MM.1S (cell line): ENCODE measurements at regions not wholly inside any gene's neighbourhood (a gene's known extent, or its start where the extent isn't known, plus 50 kb on each side); places are given as distances from the start of the nearest gene placed in this dataset.

Experiments used
- DNase-seq: peaks from one replicate; pipeline ENCODE4 v3.0.0-alpha.2; 2015
- H2AFZ ChIP-seq: fragments of 300-600 bp; sonication (generic); 2 replicates; pipeline ENCODE4 v1.6.0; 2016; ENCODE audit warnings: antibody characterized with exemption, low read length
- H3F3A ChIP-seq: fragments of 300-600 bp; sonication (generic); 2 replicates; pipeline ENCODE4 v1.6.1; 2016; ENCODE audit warnings: mild to moderate bottlenecking, antibody characterized with exemption, low read length, moderate library complexity, mixed read lengths; ENCODE audit not compliant: insufficient read depth
- H3K27ac ChIP-seq: fragments of 300-600 bp; sonication (generic); 2 replicates; pipeline ENCODE4 v1.5.1; 2016; ENCODE audit warnings: mild to moderate bottlenecking, low read length
- H3K27me3 ChIP-seq: fragments of 300-600 bp; sonication (generic); replicated peaks from 2 replicates; pipeline ENCODE4 v1.6.0; 2016; ENCODE audit warnings: low read length; ENCODE audit not compliant: insufficient read depth
- H3K36me3 ChIP-seq: fragments of 300-600 bp; sonication (generic); replicated peaks from 2 replicates; pipeline ENCODE4 v1.6.1; 2016; ENCODE audit warnings: mild to moderate bottlenecking, low read length, mixed read lengths; ENCODE audit not compliant: insufficient read depth
- H3K4me1 ChIP-seq: fragments of 300-600 bp; sonication (generic); 2 replicates; pipeline ENCODE4 v1.6.1; 2016; ENCODE audit warnings: low read length, mixed read lengths
- H3K4me2 ChIP-seq: fragments of 300-600 bp; sonication (generic); 2 replicates; pipeline ENCODE4 v1.6.0; 2016; ENCODE audit warnings: low read depth, low read length
- H3K4me3 ChIP-seq: fragments of 300-600 bp; sonication (generic); 2 replicates; pipeline ENCODE4 v1.5.1; 2016; ENCODE audit warnings: low read length, mixed read lengths
- H3K79me2 ChIP-seq: fragments of 300-600 bp; sonication (generic); 2 replicates; pipeline ENCODE4 v1.6.1; 2016; ENCODE audit warnings: mixed run types, low read length, mixed read lengths
- H3K9ac ChIP-seq: fragments of 300-600 bp; sonication (generic); 2 replicates; pipeline ENCODE4 v1.6.1; 2016; ENCODE audit warnings: low read length, mixed read lengths
- H3K9me2 ChIP-seq: fragments of 300-600 bp; sonication (generic); replicated peaks from 2 replicates; pipeline ENCODE4 v1.6.1; 2016; ENCODE audit warnings: mild to moderate bottlenecking, low read length, mixed read lengths; ENCODE audit not compliant: insufficient read depth
- H3K9me3 ChIP-seq: fragments of 300-600 bp; sonication (generic); replicated peaks from 2 replicates; pipeline ENCODE4 v1.6.1; 2016; ENCODE audit warnings: mild to moderate bottlenecking, low read length, mixed read lengths; ENCODE audit not compliant: insufficient read depth
- H4K20me1 ChIP-seq: fragments of 300-600 bp; sonication (generic); 2 replicates; pipeline ENCODE4 v1.6.1; 2016; ENCODE audit warnings: mild to moderate bottlenecking, low read length, moderate library complexity, mixed read lengths; ENCODE audit not compliant: insufficient read depth
- EZH2 ChIP-seq: fragments of 300-600 bp; sonication (generic); optimal IDR thresholded peaks from 2 replicates; pipeline ENCODE3; 2017; ENCODE audit warnings: low read depth, mild to moderate bottlenecking, antibody characterized with exemption, low read length, mixed read lengths
- EZH2phosphoT487 ChIP-seq: fragments of 300-600 bp; sonication (generic); IDR thresholded peaks from 2 replicates; pipeline ENCODE4 v1.6.1; 2018; ENCODE audit warnings: antibody characterized with exemption, low read length
- TF ChIP-seq, protein P1 (sequence below): fragments of 300-600 bp; sonication (generic); IDR thresholded peaks from 2 replicates; pipeline ENCODE4 v1.5.1; 2016; ENCODE audit warnings: antibody characterized with exemption, low read length, mixed read lengths

DNA sequence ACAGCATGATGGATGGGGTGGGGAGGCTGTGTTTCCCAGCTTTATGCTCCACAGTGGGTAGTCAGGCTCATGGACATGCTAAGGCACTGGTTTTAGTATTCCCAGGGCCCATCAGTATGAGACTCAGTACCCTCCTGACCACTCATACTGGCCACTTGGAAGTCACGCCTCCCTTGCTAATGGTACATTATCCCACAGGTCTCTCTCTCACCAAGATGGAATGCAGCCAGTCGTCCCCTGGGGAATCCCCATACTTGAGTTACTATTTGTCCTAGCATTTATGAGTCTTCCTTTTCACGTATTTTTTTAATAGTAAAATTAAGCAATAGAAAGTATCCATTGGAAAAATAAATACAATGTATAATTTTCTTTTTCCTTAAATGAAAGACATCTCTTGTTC is 80.6 kb upstream of the TBX20 start:
- TF ChIP-seq EZH2, result no peak
- TF ChIP-seq, protein P1, sequence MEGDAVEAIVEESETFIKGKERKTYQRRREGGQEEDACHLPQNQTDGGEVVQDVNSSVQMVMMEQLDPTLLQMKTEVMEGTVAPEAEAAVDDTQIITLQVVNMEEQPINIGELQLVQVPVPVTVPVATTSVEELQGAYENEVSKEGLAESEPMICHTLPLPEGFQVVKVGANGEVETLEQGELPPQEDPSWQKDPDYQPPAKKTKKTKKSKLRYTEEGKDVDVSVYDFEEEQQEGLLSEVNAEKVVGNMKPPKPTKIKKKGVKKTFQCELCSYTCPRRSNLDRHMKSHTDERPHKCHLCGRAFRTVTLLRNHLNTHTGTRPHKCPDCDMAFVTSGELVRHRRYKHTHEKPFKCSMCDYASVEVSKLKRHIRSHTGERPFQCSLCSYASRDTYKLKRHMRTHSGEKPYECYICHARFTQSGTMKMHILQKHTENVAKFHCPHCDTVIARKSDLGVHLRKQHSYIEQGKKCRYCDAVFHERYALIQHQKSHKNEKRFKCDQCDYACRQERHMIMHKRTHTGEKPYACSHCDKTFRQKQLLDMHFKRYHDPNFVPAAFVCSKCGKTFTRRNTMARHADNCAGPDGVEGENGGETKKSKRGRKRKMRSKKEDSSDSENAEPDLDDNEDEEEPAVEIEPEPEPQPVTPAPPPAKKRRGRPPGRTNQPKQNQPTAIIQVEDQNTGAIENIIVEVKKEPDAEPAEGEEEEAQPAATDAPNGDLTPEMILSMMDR, result no peak
- no peak for TF ChIP-seq EZH2phosphoT487
- H3K4me1 ChIP-seq, result no peaks in the 10 kb centered on the region
- H3K4me2 ChIP-seq, result no peak overlapping the region
- H3K79me2 ChIP-seq, result no peaks in the 10 kb centered on the region
- no peak overlapping the region for H3K4me3 ChIP-seq
- H3K9me2 ChIP-seq, result no peaks in the 10 kb centered on the region
- DNase-seq, result no peak
- no peaks in the 10 kb centered on the region for H4K20me1 ChIP-seq
- no peak overlapping the region for H2AFZ ChIP-seq
- no peaks in the 10 kb centered on the region for H3K36me3 ChIP-seq
- H3K9ac ChIP-seq, result no peak overlapping the region
- H3K9me3 ChIP-seq, result no peaks in the 10 kb centered on the region
- no peak overlapping the region for H3K27ac ChIP-seq
- no peaks in the 10 kb centered on the region for H3F3A ChIP-seq
- no peaks in the 10 kb centered on the region for H3K27me3 ChIP-seq

DNA sequence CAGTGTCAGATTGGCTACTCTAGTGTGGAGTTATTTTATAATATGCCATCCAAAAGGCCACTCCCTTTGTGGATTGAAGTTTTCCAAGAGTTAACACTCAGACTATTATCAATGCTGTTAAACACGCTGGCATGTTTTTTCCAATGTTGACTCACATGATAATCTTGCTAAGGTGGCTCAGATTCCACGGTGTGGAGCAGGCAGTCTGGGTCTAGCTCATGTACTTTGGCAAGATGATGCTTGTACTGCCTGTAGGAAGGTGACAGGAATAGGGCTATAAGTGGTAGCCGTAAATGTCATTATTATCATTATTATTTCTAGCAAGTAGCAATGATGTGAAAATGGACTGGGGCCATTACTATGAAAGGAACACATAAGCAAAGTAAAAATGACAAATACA is 79.4 kb upstream of the TBX20 start:
- no peak overlapping the region for H3K4me2 ChIP-seq
- DNase-seq, result no peak
- no peaks in the 10 kb centered on the region for H3K79me2 ChIP-seq
- no peak overlapping the region for H3K9ac ChIP-seq
- H3F3A ChIP-seq, result no peaks in the 10 kb centered on the region
- no peaks in the 10 kb centered on the region for H3K9me3 ChIP-seq
- H3K27me3 ChIP-seq, result no peaks in the 10 kb centered on the region
- no peaks in the 10 kb centered on the region for H4K20me1 ChIP-seq
- H3K36me3 ChIP-seq, result no peaks in the 10 kb centered on the region
- no peak overlapping the region for H3K27ac ChIP-seq
- no peaks in the 10 kb centered on the region for H3K4me1 ChIP-seq
- H3K4me3 ChIP-seq, result no peak overlapping the region
- no peak for TF ChIP-seq EZH2phosphoT487
- no peak overlapping the region for H2AFZ ChIP-seq
- no peaks in the 10 kb centered on the region for H3K9me2 ChIP-seq

DNA sequence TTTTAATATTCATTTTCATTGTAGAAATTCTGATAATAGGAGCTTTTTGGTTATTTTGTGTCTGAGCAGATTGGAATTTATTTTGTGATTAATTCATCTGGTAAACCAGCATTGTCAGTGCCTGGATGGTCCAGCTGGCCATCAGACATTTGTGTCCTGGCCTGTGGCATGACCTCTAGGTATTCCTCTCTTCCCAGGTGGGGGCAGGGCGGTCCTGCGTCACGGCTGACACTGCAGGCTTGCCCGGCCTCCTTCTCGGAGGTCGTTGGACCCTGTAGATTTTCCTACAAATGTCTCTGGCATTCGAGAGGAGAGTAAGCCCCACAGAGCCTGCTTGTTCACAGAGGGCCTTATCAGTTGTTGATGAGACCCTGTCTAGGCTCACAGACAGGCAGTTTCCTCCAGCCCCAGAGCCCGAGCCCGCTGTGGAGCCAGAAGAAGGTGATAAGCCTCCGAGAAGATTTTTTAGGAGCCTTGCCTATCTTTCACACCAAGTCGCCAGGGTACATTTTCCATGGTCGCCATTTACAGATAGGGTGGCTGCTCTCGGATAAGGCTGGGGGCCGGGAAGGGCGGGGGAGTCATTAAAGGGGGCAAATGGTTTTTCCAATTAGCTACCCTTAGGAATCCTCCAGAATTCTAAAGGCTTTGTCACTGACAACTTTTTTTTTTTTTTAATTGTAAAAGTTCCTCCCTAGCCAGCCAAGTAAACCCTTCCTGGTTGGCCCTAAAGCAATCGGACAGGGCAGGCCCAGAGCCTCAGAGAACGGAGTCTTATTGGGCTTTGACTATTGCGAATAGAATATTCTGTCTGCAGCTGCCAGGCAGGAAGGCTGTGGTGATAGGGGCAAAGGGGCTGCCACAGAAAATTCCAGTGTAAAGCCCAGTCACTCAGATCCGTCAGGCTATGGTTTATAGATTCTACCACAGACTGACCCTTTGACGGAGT is 78.1 kb upstream of the TBX20 start:
- Histone ChIP-seq H3K4me3 (no peak overlapping the region), H4K20me1 (no peaks in the 10 kb centered on the region), H3F3A (no peaks in the 10 kb centered on the region), H3K27ac (no peak overlapping the region), H3K9me2 (no peaks in the 10 kb centered on the region), H3K27me3 (no peaks in the 10 kb centered on the region), H3K36me3 (no peaks in the 10 kb centered on the region), H2AFZ (no peak overlapping the region), H3K79me2 (no peaks in the 10 kb centered on the region), H3K9ac (no peak overlapping the region), H3K4me2 (no peak overlapping the region), H3K4me1 (no peaks in the 10 kb centered on the region), H3K9me3 (no peaks in the 10 kb centered on the region)
- no peak for DNase-seq
- no peak for TF ChIP-seq EZH2
- no peak for TF ChIP-seq EZH2phosphoT487
- TF ChIP-seq, protein P1, result no peak

DNA sequence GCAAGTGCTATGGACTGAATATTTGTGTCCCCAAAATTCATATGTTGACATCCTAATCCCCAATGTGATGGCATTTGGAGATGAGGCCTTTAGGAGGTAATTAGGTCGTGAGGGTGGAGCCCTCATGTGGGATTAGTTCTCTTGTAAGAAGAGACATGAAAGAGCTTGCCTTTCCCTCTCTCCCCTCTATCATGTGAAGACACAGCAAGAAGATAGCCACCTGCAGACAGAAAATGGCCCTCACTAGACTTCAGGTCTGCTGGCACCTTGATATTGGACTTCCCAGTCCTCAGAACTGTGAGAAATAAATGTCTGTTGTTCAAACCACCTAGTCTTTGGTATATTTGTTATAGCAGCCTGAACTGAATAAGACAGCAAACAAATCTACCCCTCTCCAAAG is 75.1 kb upstream of the TBX20 start:
- Histone ChIP-seq H3K9me2 (no peaks in the 10 kb centered on the region), H3K4me2 (no peak overlapping the region), H3K27ac (no peak overlapping the region), H2AFZ (no peak overlapping the region), H3K4me3 (no peak overlapping the region), H3K79me2 (no peaks in the 10 kb centered on the region), H3K27me3 (no peaks in the 10 kb centered on the region), H3F3A (no peaks in the 10 kb centered on the region), H3K9ac (no peak overlapping the region), H3K4me1 (no peaks in the 10 kb centered on the region), H3K36me3 (no peaks in the 10 kb centered on the region), H3K9me3 (no peaks in the 10 kb centered on the region), H4K20me1 (no peaks in the 10 kb centered on the region)
- DNase-seq, result no peak
- TF ChIP-seq, protein P1, result no peak
- TF ChIP-seq EZH2 (no peak), EZH2phosphoT487 (no peak)
